ENCODE measurements at regions not wholly inside any gene's neighbourhood (a gene's known extent, or its start where the extent isn't known, plus 50 kb on each side); places are given as distances from the start of the nearest gene placed in this dataset.

DNA sequence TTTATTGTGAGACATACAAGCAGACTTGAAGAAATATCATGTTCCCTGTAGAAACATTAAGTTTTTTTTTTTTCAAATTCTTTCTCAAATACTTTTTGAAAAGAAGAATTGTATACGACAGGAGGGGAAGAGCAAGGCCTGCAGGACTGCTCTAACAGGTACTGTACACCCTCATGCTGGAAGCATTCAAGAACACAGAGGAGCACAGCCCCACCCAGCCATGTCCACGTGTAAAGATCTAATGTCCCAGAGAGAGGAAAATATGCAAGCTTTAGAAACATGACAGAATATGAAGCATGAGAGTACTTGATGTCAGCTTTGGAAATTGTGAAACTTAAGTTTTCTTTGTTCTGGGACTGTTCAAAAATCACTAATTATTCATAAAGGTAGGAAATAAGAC lies 191.6 kb downstream of the TTC32 start:
- Histone ChIP-seq H3K4me2 (ENCODE audit: unreplicated experiment) (no peak overlapping the region), H3K9me2 (ENCODE audit: insufficient read depth) (no peaks in the 10 kb centered on the region), H3K4me3 (no peak overlapping the region), H3K27me3 (replicated peaks; ENCODE audit: insufficient read depth) (no peaks in the 10 kb centered on the region), H4K20me1 (ENCODE audit: insufficient read depth) (no peaks in the 10 kb centered on the region), H2AFZ (no peak overlapping the region), H3K79me2 (ENCODE audit: insufficient read depth) (no peaks in the 10 kb centered on the region), H3K36me3 (ENCODE audit: low read depth) (no peaks in the 10 kb centered on the region), H3F3A (ENCODE audit: insufficient read depth) (peaks cover 12% of the 10 kb centered on the region), H3K4me1 (ENCODE audit: insufficient read depth) (peaks cover 20% of the 10 kb centered on the region), H3K27ac (peak overlapping the region; percentile 93; the same call in 1 of the 2 replicates), H3K9me3 (ENCODE audit: low read depth) (no peaks in the 10 kb centered on the region), H3K9ac (peak overlapping the region; percentile 5; the same call in 1 of the 2 replicates)
- DNase-seq: peak; percentile 20
- in situ Hi-C loops (cut with MboI): no loop called here
- 59 to 67% methylated on average over 2 of the region's 2 CpGs for WGBS, 2 experiments (ENCODE audit: low coverage in 1 of 2, low lambda C conversion rate in 2 of 2, missing lambda C conversion rate in 2 of 2)
- no peak for TF ChIP-seq EZH2 (IDR thresholded peaks at IDR 0.05; ENCODE audit: insufficient read depth, poor library complexity, severe bottlenecking)
- TF ChIP-seq EZH2phosphoT487 (IDR thresholded peaks at IDR 0.05; ENCODE audit: insufficient read depth, low read depth): no peak

DNA sequence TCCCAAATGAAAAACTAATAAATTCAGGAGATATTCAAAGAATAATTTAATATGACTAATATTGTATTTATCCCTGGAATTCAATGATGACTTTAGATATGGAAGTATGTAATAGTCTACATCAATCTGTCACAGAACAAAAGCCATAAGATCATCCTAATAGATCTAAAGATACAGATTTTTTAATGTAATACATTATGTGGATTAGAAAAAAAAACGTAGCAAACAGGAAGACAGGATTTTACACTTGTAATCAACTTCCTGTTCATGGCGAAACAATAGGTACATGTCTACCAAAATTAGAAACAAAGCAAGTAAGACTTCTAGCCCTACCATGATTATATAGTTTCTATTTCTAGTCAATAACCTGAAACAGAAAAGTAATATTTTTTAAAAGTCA lies 192.2 kb downstream of the TTC32 start:
- Histone ChIP-seq H3K27me3 (replicated peaks; ENCODE audit: insufficient read depth) (no peaks in the 10 kb centered on the region), H3K4me3 (no peak overlapping the region), H3F3A (ENCODE audit: insufficient read depth) (peaks cover 12% of the 10 kb centered on the region), H4K20me1 (ENCODE audit: insufficient read depth) (no peaks in the 10 kb centered on the region), H3K36me3 (ENCODE audit: low read depth) (no peaks in the 10 kb centered on the region), H3K79me2 (ENCODE audit: insufficient read depth) (no peaks in the 10 kb centered on the region), H3K9ac (no peak overlapping the region), H3K9me3 (ENCODE audit: low read depth) (no peaks in the 10 kb centered on the region), H2AFZ (no peak overlapping the region), H3K9me2 (ENCODE audit: insufficient read depth) (no peaks in the 10 kb centered on the region), H3K4me1 (ENCODE audit: insufficient read depth) (peaks cover 20% of the 10 kb centered on the region), H3K27ac (no peak overlapping the region), H3K4me2 (ENCODE audit: unreplicated experiment) (no peak overlapping the region)
- TF ChIP-seq EZH2phosphoT487 (IDR thresholded peaks at IDR 0.05; ENCODE audit: insufficient read depth, low read depth): no peak
- TF ChIP-seq EZH2 (IDR thresholded peaks at IDR 0.05; ENCODE audit: insufficient read depth, poor library complexity, severe bottlenecking): no peak
- 74 to 79% methylated on average over 2 of the region's 2 CpGs for WGBS, 2 experiments (ENCODE audit: low coverage in 1 of 2, low lambda C conversion rate in 2 of 2, missing lambda C conversion rate in 2 of 2)
- no peak for DNase-seq
- in situ Hi-C loops (cut with MboI): no loop called here

DNA sequence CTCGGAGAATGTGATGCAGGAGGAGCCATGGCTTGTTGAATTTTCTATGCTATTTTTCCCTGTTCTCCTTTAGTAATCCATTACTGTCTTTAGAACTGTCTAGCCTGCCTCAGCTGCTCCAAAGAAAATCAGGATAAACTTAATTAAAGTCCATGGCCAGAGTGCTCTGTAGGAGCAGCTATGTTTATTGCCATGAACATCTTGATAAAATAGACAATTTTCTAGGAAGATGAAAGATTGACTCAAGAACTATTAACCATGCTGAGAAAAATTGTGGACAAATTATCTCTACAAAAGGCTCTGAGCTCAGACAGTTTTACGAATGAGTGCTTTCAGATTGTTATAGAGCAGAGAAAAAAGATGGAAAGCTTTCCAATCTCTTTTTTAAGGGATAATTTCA lies 193.0 kb downstream of the TTC32 start:
- H3K9me3 ChIP-seq (ENCODE audit: low read depth): no peaks in the 10 kb centered on the region
- TF ChIP-seq EZH2phosphoT487 (IDR thresholded peaks at IDR 0.05; ENCODE audit: insufficient read depth, low read depth) (no peak), EZH2 (IDR thresholded peaks at IDR 0.05; ENCODE audit: insufficient read depth, poor library complexity, severe bottlenecking) (no peak)
- no peaks in the 10 kb centered on the region for H3K27me3 ChIP-seq (replicated peaks; ENCODE audit: insufficient read depth)
- in situ Hi-C loops (cut with MboI): no loop called here
- H3K27ac ChIP-seq: no peak overlapping the region
- no peaks in the 10 kb centered on the region for H4K20me1 ChIP-seq (ENCODE audit: insufficient read depth)
- H3K9me2 ChIP-seq (ENCODE audit: insufficient read depth): no peaks in the 10 kb centered on the region
- no peak overlapping the region for H3K4me2 ChIP-seq (ENCODE audit: unreplicated experiment)
- peaks cover 20% of the 10 kb centered on the region for H3K4me1 ChIP-seq (ENCODE audit: insufficient read depth)
- H3K36me3 ChIP-seq (ENCODE audit: low read depth): no peaks in the 10 kb centered on the region
- H3K79me2 ChIP-seq (ENCODE audit: insufficient read depth): no peaks in the 10 kb centered on the region
- WGBS, 2 experiments (ENCODE audit: low coverage in 1 of 2, low lambda C conversion rate in 2 of 2, missing lambda C conversion rate in 2 of 2): 95 to 97% methylated on average over 2 of the region's 2 CpGs
- DNase-seq: no peak
- no peak overlapping the region for H3K4me3 ChIP-seq
- H3K9ac ChIP-seq: no peak overlapping the region
- H3F3A ChIP-seq (ENCODE audit: insufficient read depth): peaks cover 12% of the 10 kb centered on the region
- H2AFZ ChIP-seq: no peak overlapping the region

DNA sequence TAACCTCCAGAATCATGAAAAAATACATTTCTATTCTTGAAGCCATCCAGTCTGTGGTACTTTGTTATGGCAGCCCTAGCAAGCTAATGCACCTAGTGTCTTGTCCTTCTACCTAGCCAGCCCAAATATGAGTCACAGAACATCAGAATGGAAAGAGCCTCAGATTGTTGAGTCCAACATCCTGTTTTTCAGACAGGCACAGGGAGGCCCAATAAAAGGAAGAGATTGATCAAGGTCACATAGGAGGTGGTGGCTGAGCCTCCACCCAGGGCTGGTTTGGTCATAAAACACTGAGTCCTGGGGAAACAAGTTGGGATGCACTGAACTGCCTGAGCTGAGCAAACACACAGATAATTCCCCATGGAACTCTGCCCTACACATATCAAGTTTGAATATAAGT lies 195.5 kb downstream of the TTC32 start:
- Histone ChIP-seq H3K79me2 (ENCODE audit: insufficient read depth) (no peaks in the 10 kb centered on the region), H3K27me3 (replicated peaks; ENCODE audit: insufficient read depth) (no peaks in the 10 kb centered on the region), H3K36me3 (ENCODE audit: low read depth) (no peaks in the 10 kb centered on the region), H3K4me2 (ENCODE audit: unreplicated experiment) (no peak overlapping the region), H2AFZ (no peak overlapping the region), H3K9me3 (ENCODE audit: low read depth) (no peaks in the 10 kb centered on the region), H4K20me1 (ENCODE audit: insufficient read depth) (no peaks in the 10 kb centered on the region), H3K4me3 (no peak overlapping the region), H3K9ac (no peak overlapping the region), H3K4me1 (ENCODE audit: insufficient read depth) (peaks cover 24% of the 10 kb centered on the region), H3K27ac (no peak overlapping the region), H3K9me2 (ENCODE audit: insufficient read depth) (no peaks in the 10 kb centered on the region), H3F3A (ENCODE audit: insufficient read depth) (peaks cover 5% of the 10 kb centered on the region)
- in situ Hi-C loops (cut with MboI): no loop called here
- TF ChIP-seq EZH2 (IDR thresholded peaks at IDR 0.05; ENCODE audit: insufficient read depth, poor library complexity, severe bottlenecking) (no peak), EZH2phosphoT487 (IDR thresholded peaks at IDR 0.05; ENCODE audit: insufficient read depth, low read depth) (no peak)
- peak; percentile 21 for DNase-seq

DNA sequence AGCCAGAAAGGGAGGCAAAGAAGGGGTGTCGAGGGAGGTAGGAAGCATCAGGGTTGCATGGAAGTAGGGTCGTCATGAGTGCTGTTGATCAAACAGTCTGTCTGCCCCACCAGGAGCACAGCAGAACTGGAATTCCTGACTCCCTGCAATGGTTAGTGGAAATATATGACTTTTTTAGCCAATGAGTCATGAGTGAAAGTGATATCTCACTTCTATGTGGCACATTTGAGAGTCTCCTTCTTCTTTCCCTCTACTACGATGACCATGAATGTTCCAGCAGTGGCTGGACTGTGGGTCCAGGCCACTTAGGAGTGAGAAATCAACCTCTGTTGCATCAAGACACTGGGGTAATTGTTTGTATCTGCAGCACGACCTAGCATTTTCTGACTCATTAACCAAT lies 199.5 kb downstream of the TTC32 start:
- H3K4me1 ChIP-seq (ENCODE audit: insufficient read depth): peaks cover 18% of the 10 kb centered on the region
- no peaks in the 10 kb centered on the region for H3K36me3 ChIP-seq (ENCODE audit: low read depth)
- no peaks in the 10 kb centered on the region for H3K79me2 ChIP-seq (ENCODE audit: insufficient read depth)
- H3K4me3 ChIP-seq: no peak overlapping the region
- WGBS, 2 experiments (ENCODE audit: low coverage in 1 of 2, low lambda C conversion rate in 2 of 2, missing lambda C conversion rate in 2 of 2): 70 to 84% methylated on average over 4 of the region's 4 CpGs
- H3K9me3 ChIP-seq (ENCODE audit: low read depth): no peaks in the 10 kb centered on the region
- TF ChIP-seq EZH2phosphoT487 (IDR thresholded peaks at IDR 0.05; ENCODE audit: insufficient read depth, low read depth): no peak
- TF ChIP-seq EZH2 (IDR thresholded peaks at IDR 0.05; ENCODE audit: insufficient read depth, poor library complexity, severe bottlenecking): no peak
- no peak overlapping the region for H3K4me2 ChIP-seq (ENCODE audit: unreplicated experiment)
- no peaks in the 10 kb centered on the region for H3K9me2 ChIP-seq (ENCODE audit: insufficient read depth)
- no peaks in the 10 kb centered on the region for H4K20me1 ChIP-seq (ENCODE audit: insufficient read depth)
- H3K27me3 ChIP-seq (replicated peaks; ENCODE audit: insufficient read depth): no peaks in the 10 kb centered on the region
- in situ Hi-C loops (cut with MboI): no loop called here
- H3K27ac ChIP-seq: no peak overlapping the region
- no peak overlapping the region for H3K9ac ChIP-seq
- peak; percentile 50 for DNase-seq
- H3F3A ChIP-seq (ENCODE audit: insufficient read depth): no peaks in the 10 kb centered on the region; the same call in 1 of the 2 replicates
- no peak overlapping the region for H2AFZ ChIP-seq
